ENCODE measurements at regions not wholly inside any gene's neighbourhood (a gene's known extent, or its start where the extent isn't known, plus 50 kb on each side); places are given as distances from the start of the nearest gene placed in this dataset.
"Not testable (repeated sequence)": the region's sequence is repeated elsewhere in the genome, so short reads cannot be mapped to it uniquely, and the experiment has no call there.

GRCh38 chr3:31300456-31301443 is 232.0 kb upstream of the STT3B start:
- DNase-seq: no peak

GRCh38 chr3:31302343-31302742 is 230.4 kb upstream of the STT3B start:
- DNase-seq: no peak

GRCh38 chr3:31305340-31305739 is 227.4 kb upstream of the STT3B start:
- DNase-seq: no peak

GRCh38 chr3:31307131-31307785 is 225.5 kb upstream of the STT3B start:
- DNase-seq: no peak

GRCh38 chr3:31311559-31311958 is 221.2 kb upstream of the STT3B start:
- no peak for DNase-seq

- no peak for DNase-seq
These were observed 220.3 kb upstream of the STT3B start for GRCh38 chr3:31312400-31312799.

- DNase-seq: no peak
These were observed 218.5 kb upstream of the STT3B start for GRCh38 chr3:31314258-31314657.

GRCh38 chr3:31319332-31319731 is 213.4 kb upstream of the STT3B start:
- no peak for DNase-seq

- DNase-seq: no peak
These were observed 211.1 kb upstream of the STT3B start for GRCh38 chr3:31321620-31322019.

- DNase-seq: no peak
These were observed 210.3 kb upstream of the STT3B start for GRCh38 chr3:31322460-31322859.

- not testable (repeated sequence) for DNase-seq
These were observed 204.8 kb upstream of the STT3B start for GRCh38 chr3:31327826-31328357.

GRCh38 chr3:31331278-31331677 is 201.4 kb upstream of the STT3B start:
- no peak for DNase-seq

- no peak for DNase-seq
These were observed 191.6 kb upstream of the STT3B start for GRCh38 chr3:31341130-31341529.

GRCh38 chr3:31343075-31343474 is 189.7 kb upstream of the STT3B start:
- no peak for DNase-seq

- DNase-seq: no peak
These were observed 187.1 kb upstream of the STT3B start for GRCh38 chr3:31345581-31345980.

GRCh38 chr3:31346542-31346979 is 186.2 kb upstream of the STT3B start:
- DNase-seq: no peak

GRCh38 chr3:31349001-31349748 is 183.6 kb upstream of the STT3B start:
- no peak for DNase-seq

GRCh38 chr3:31350307-31350706 is 182.4 kb upstream of the STT3B start:
- no peak for DNase-seq

GRCh38 chr3:31352331-31352730 is 180.4 kb upstream of the STT3B start:
- no peak for DNase-seq

- DNase-seq: no peak
These were observed 179.6 kb upstream of the STT3B start for GRCh38 chr3:31353166-31353565.

GRCh38 chr3:31354373-31354772 is 178.4 kb upstream of the STT3B start:
- no peak for DNase-seq

GRCh38 chr3:31355807-31356206 is 176.9 kb upstream of the STT3B start:
- DNase-seq: no peak

GRCh38 chr3:31356941-31357340 is 175.8 kb upstream of the STT3B start:
- DNase-seq: no peak

All from CD4-positive, alpha-beta T cell treated with Interleukin-12 subunit alpha and Interleukin-12 subunit beta, for 1 hour (primary cell).